ACHN (cell line): ENCODE measurements at regions not wholly inside any gene's neighbourhood (a gene's known extent, or its start where the extent isn't known, plus 50 kb on each side); places are given as distances from the start of the nearest gene placed in this dataset.
"Not testable (repeated sequence)": the region's sequence is repeated elsewhere in the genome, so short reads cannot be mapped to it uniquely, and the experiment has no call there.

Experiments
- DNase-seq: peaks from one replicate; pipeline ENCODE4 v3.0.0-alpha.2; 2015
- in situ Hi-C: cut with HindIII; loops from 2 replicates; pipeline ENCODE4 v1.10.0; 2017; ENCODE audit warnings: low sequenced_read_pairs, low pct_ligation_motif_present, low pct_unique_long_range_greater_than_20kb

- in situ Hi-C loops: no loop called here
- no peak for DNase-seq
These were observed 85.9 kb downstream of the ASMT start for GRCh38 chrX:1700757-1701156.

DNA sequence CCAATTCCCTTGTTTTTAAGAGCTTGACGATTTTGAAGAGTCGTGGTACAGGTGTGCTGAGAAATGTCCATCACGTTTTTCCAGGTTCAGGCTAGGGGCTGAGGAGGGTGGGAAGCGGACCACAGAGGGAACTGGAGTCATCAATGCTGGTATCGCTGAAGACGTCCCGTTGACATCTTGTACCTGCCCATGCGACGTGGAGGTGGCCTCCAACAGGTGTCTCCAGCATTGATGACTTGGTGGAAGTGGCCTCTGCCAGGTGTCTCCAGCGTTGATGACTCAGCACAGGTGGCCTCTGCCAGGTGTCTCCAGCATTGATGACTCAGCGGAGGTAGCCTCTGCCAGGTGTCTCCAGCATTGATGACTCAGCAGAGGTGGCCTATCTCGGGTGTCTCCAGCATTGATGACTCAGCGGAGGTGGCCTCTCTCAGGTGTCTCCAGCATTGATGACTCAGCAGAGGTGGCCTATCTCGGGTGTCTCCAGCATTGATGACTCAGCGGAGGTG lies 86.6 kb downstream of the ASMT start:
- in situ Hi-C loops: not testable (repeated sequence)

DNA sequence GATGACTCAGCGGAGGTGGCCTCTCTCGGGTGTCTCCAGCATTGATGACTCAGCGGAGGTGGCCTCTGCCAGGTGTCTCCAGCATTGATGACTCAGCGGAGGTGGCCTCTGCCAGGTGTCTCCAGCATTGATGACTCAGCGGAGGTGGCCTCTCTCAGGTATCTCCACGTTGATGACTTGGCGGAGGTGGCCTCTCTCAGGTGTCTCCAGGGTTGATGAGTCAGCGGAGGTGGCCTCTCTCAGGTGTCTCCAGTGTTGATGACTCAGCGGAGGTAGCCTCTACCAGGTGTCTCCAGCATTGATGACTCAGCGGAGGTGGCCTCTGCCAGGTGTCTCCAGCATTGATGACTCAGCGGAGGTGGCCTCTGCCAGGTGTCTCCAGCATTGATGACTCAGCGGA lies 87.3 kb downstream of the ASMT start:
- DNase-seq, in situ Hi-C loops: not testable (repeated sequence)

More for the DNA sequence above, 86.6 kb downstream of the ASMT start:
- DNase-seq: not testable (repeated sequence)

DNA sequence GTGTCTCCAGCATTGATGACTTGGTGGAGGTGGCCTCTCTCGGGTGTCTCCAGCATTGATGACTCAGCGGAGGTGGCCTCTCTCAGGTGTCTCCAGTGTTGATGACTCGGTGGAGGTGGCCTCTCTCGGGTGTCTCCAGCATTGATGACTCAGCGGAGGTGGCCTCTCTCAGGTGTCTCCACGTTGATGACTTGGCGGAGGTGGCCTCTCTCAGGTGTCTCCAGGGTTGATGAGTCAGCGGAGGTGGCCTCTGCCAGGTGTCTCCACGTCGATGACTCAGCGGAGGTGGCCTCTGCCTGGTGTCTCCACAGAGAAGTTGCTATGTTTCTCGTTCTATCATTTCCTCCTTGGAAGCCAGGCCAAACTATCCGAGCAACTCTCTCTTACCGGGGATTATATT lies 87.7 kb downstream of the ASMT start:
- in situ Hi-C loops, DNase-seq: not testable (repeated sequence)

- DNase-seq, in situ Hi-C loops: not testable (repeated sequence)
These were observed 94.4 kb downstream of the ASMT start for GRCh38 chrX:1709277-1709676.

GRCh38 chrX:1713296-1713695 lies 98.4 kb downstream of the ASMT start:
- no peak for DNase-seq
- in situ Hi-C loops: no loop called here

- in situ Hi-C loops: no loop called here
These were observed 102.5 kb downstream of the ASMT start for GRCh38 chrX:1717373-1717772.

GRCh38 chrX:1719270-1719669 lies 104.4 kb downstream of the ASMT start:
- DNase-seq: no peak
- in situ Hi-C loops: no loop called here

More at GRCh38 chrX:1717373-1717772, 102.5 kb downstream of the ASMT start:
- no peak for DNase-seq

- no peak for DNase-seq
- in situ Hi-C loops: no loop called here
These were observed 106.0 kb downstream of the ASMT start for GRCh38 chrX:1720836-1721235.

DNA sequence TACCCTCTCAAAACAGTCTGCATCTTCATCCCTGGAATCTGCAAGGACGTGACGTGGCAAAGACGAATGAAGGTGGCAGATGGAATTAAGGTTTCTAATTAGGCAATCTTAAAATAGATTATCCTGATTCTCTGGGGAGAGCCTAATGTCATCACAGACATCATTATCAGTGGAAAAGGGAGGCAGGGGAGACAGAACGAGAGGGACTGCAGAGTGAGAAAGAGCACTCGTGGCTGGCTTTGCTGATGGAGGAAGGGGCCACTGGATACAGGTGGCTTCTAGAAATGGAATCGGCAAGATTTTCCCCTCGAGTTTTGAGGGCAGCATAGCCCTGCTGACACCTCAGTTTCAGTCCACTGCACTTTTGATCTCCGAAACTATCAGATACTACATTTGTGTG lies 110.6 kb downstream of the ASMT start:
- in situ Hi-C loops: no loop called here
- no peak for DNase-seq

DNA sequence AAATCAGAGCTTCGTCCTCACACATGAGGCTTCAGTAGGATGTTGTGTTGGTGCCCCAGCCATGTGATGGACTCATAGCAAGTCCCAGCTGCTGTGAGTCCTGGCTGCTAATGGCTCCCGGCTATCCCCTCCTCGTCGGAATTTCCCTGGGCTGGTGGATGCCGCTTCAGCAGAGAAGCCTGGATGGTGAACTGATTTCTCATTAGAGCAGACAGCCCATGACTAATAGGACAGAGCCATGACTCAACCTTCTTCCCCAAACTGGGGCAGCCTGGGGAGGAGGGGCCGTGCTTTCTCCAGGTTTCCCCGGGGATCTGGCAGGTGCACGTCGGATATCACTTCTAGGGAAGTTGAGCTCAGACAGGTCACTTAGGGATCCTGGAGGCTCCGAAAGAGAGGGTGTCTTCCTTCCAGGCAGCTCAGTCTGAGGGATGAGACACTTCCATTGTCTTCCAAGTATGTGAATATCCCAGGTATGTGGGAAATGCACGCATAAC lies 112.7 kb downstream of the ASMT start:
- DNase-seq: peak; percentile 42
- in situ Hi-C loops: no loop called here

DNA sequence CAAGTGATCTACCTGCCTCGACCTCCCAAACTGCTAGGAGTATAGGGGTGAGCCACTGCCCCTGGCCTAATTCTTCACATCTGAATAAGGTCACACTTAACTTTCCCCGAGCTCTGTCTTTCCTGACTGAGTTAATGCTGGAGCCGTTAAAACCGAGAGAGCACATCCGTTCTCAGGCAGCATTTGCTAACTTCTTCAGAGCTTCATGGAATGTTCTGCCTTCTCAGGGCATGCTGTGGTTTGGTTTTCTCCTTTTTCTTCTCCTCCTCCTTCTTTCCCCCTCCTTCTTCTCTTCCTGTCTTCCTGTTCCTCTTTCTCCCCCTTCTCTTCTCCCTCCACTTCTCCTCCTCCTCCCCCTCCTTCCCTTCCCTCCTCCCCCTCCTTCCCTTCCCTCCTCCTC lies 119.9 kb downstream of the ASMT start:
- in situ Hi-C loops: no loop called here
- no peak for DNase-seq

DNA sequence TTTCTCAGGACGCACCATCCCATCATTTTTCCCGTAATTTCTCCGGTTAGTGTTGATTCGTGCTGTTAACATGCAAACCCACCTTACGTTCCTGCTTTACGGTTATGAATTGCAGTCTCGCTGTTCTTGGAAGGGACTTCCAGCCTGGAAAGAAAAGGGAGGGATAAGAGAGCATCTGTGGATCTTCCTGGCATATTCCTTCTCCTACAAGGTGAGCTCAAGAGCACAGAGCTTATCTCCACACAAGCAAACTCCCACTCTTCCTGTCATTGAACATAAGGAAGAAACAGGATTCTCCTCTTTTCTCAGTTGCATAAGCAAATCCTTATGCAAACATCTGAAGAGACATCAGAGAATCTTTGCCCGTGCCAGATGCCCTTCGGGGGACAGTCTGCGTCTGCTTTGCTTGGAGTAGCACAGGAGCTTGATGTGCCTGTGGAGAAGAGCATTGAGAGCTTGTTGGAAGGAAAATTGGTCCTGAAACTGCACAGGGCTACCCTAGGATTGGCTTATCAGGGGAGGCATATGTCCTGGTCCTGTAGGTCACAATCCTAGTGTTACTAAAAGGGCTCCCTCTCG lies 127.0 kb downstream of the ASMT start:
- no peak for DNase-seq
- in situ Hi-C loops: no loop called here

DNA sequence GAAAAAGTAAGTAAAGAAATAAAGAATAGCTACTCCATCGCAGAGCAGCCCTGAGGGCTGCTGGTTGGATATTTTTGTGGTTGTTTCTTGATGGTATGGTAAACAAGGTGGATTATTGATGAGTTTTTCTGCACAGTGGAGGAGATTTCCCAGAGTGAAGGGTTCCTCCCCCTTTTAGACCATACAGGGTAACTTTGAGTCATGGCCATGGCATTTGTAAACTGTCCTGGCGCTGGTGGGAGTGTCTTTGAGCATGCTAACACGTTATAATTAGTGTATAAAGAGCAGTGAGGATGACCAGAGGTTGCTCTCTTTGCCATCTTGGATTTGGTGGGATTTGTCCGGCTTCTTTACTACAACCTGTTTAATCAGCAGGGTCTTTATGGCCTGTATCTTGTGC lies 128.2 kb downstream of the ASMT start:
- no peak for DNase-seq
- in situ Hi-C loops: no loop called here

DNA sequence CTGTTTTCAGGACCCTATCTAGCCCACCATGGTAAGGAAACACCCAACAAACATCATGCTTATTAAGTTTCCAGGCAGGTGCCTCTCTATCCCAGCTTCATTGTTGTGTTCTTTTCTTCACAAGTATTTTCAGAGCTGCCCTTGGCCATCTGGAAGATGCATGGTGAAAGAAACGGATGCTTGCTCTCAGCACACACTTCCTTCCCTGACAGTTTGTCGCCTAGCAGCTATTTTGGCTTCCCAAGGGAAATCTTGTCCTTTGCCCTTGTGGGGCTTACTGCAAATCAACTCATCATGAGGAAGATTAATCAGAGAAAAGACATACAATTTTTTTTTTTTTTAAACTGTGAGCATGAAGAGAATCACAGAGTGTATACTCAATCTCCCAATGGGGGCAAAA lies 128.8 kb downstream of the ASMT start:
- in situ Hi-C loops: no loop called here

DNA sequence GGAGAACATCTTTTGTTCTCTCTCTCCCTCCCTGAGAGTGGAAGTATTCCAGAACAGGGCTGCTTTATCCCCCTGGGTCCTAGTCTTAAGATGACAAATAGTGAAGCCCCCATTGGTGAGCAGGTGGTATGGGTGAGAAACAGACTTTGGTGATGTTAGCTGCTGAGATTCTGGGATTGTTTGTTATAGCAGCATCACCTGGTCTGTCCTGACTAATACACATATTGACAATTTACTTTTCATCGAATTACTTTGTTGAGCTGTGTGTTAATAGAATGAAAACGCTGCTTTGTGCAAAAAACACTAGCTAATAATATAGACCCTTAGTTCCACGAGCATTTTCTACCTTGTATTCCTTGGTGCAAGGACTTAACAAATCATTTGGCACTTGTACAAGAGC lies 133.5 kb downstream of the ASMT start:
- in situ Hi-C loops: no loop called here
- DNase-seq: no peak

More for the DNA sequence above, 128.8 kb downstream of the ASMT start:
- DNase-seq: no peak

- DNase-seq: no peak
- in situ Hi-C loops: no loop called here
These were observed 134.6 kb downstream of the ASMT start for GRCh38 chrX:1749499-1749898.

DNA sequence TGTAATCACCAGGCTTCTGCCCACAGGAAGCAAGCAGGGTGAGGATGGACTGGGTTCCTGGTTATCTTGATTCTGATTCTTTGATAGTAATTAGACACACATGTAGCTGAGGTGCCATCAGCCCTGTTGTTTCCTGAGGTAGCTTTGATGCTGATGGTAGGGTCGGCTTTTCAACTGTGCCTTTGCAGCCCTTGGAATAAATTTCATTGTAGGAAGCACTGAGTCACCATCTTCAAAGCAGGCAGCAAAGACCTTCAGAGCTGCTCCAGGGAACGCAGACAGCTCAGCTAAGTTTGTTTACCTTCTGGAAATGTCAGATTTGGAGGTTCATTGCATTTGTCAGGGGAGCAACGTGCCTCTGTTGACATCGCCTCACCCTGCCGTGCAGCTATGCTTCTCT lies 135.4 kb downstream of the ASMT start:
- DNase-seq: no peak
- in situ Hi-C loops: no loop called here

GRCh38 chrX:1751781-1752180 lies 136.9 kb downstream of the ASMT start:
- in situ Hi-C loops: no loop called here
- DNase-seq: no peak

DNA sequence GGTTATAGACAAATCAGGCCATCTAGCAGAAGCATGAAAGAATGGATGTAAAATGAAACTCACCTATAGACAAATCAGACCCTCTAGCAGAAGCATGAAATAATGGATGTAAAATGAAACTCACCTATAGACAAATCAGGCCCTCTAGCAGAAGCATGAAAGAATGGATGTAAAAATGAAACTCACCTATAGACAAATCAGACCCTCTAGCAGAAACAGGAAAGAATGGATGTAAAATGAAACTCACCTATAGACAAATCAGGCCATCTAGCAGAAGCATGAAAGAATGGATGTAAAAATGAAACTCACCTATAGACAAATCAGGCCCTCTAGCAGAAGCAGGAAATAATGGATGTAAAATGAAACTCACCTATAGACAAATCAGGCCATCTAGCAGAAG lies 137.9 kb downstream of the ASMT start:
- in situ Hi-C loops, DNase-seq: not testable (repeated sequence)
